ENCODE measurements at regions not wholly inside any gene's neighbourhood (a gene's known extent, or its start where the extent isn't known, plus 50 kb on each side); places are given as distances from the start of the nearest gene placed in this dataset.

GRCh38 chr14:51485733-51486132 lies 166.0 kb upstream of the FRMD6 start:
- Histone ChIP-seq H3K9me3 (ENCODE audit: insufficient read depth in 2 of 2, low read depth in 1 of 2, low read length in 1 of 2) (no peaks in the 10 kb centered on the region), H3K18ac (ENCODE audit: extremely low read depth, low read length) (no peak overlapping the region), H3K79me2 (ENCODE audit: control insufficient read depth in 1 of 2, insufficient read depth in 2 of 2, low read length in 2 of 2) (no peaks in the 10 kb centered on the region), H3K14ac (ENCODE audit: insufficient read length) (no peak overlapping the region), H4K20me1 (replicated peaks in 1 of 2; ENCODE audit: control insufficient read depth in 1 of 2, insufficient read depth in 2 of 2, low read length in 2 of 2) (no peaks in the 10 kb centered on the region), H3K4ac (replicated peaks; ENCODE audit: insufficient read length, low read depth, low read length) (no peak overlapping the region), H3K27me3 (replicated peaks in 1 of 4; ENCODE audit: control insufficient read depth in 3 of 4, extremely low read depth in 1 of 4, insufficient read depth in 3 of 4, low read length in 3 of 4) (no peaks in the 10 kb centered on the region), H3K23ac (ENCODE audit: insufficient read length) (no peak overlapping the region), H2BK20ac (ENCODE audit: low read length) (no peak overlapping the region), H2BK12ac (ENCODE audit: low read depth, low read length) (no peak overlapping the region), H3K36me3 (ENCODE audit: control insufficient read depth in 2 of 4, insufficient read depth in 4 of 4, low read length in 3 of 4) (no peaks in the 10 kb centered on the region), H3K56ac (replicated peaks; ENCODE audit: insufficient read length, low read depth, low read length) (no peak overlapping the region), H3K79me1 (ENCODE audit: low read depth, low read length) (no peaks in the 10 kb centered on the region), H3K4me1 (replicated peaks in 1 of 4; ENCODE audit: control insufficient read depth in 3 of 4, insufficient read depth in 4 of 4, low read length in 3 of 4) (no peaks in the 10 kb centered on the region), H2AFZ (ENCODE audit: low read length) (no peak overlapping the region), H3K4me3 (ENCODE audit: extremely low read depth in 1 of 4, insufficient read depth in 2 of 4, low read depth in 3 of 4, low read length in 4 of 4) (no peak overlapping the region), H4K8ac (ENCODE audit: extremely low read depth, insufficient read depth, low read length) (no peak overlapping the region), H3K27ac (ENCODE audit: low read depth, low read length) (no peak overlapping the region), H4K91ac (replicated peaks; ENCODE audit: insufficient read length, low read length) (no peak overlapping the region), H2BK5ac (ENCODE audit: low read depth, low read length) (no peak overlapping the region), H2BK15ac (ENCODE audit: low read length) (no peak overlapping the region), H3K4me2 (ENCODE audit: insufficient read depth in 1 of 2, low read depth in 2 of 2, low read length in 2 of 2) (no peak overlapping the region), H4K5ac (ENCODE audit: insufficient read length, low read depth, low read length) (no peak overlapping the region), H3K23me2 (ENCODE audit: low read depth, low read length) (no peaks in the 10 kb centered on the region; the same call in 1 of the 2 replicates), H2BK120ac (replicated peaks; ENCODE audit: low read depth, low read length) (no peak overlapping the region), H3K9ac (replicated peaks in 1 of 4; ENCODE audit: extremely low read depth in 1 of 4, low read depth in 3 of 4, low read length in 3 of 4) (no peak overlapping the region), H2AK5ac (ENCODE audit: low read depth, low read length) (no peak overlapping the region)
- WGBS, 2 experiments (ENCODE audit: extremely low coverage in 1 of 2, insufficient coverage in 1 of 2, insufficient read length in 1 of 2, insufficient replicate concordance in 2 of 2, low coverage in 1 of 2, low lambda C conversion rate in 2 of 2, missing lambda C conversion rate in 1 of 2) = 94% methylated on average over 8 of the region's 9 CpGs; no CpG with 5 or more reads in 1 of the 2 experiments
- no peak for DNase-seq (ENCODE audit: low read depth in 1 of 2, low spot score in 2 of 2)
- POLR2A ChIA-PET (ENCODE audit: partially characterized antibody) = no interaction called here
- CTCF ChIA-PET (ENCODE audit: partially characterized antibody) = no interaction called here
- TF ChIP-seq CTCF (IDR thresholded peaks at IDR 0.05; ENCODE audit: control extremely low read depth in 1 of 3, insufficient read depth in 1 of 3, low read depth in 1 of 3, low read length in 3 of 3) (no peak), SRF (IDR thresholded peaks at IDR 0.05; ENCODE audit: low read depth, low read length) (no peak), USF2 (IDR thresholded peaks at IDR 0.05; ENCODE audit: low read length) (no peak), ASH2L (IDR thresholded peaks at IDR 0.05; ENCODE audit: low read length) (no peak), RXRA (IDR thresholded peaks at IDR 0.05; ENCODE audit: insufficient read depth, low read depth, low read length) (no peak), GABPA (IDR thresholded peaks at IDR 0.05; ENCODE audit: borderline replicate concordance, insufficient read depth, low read length) (no peak), HDAC6 (IDR thresholded peaks at IDR 0.05; ENCODE audit: low read depth, low read length) (no peak), BRCA1 (IDR thresholded peaks at IDR 0.05; ENCODE audit: low read depth, low read length) (no peak), CEBPB (IDR thresholded peaks at IDR 0.05; ENCODE audit: low read depth, low read length) (no peak), BACH1 (IDR thresholded peaks at IDR 0.05; ENCODE audit: low read length) (no peak), NRF1 (IDR thresholded peaks at IDR 0.05; ENCODE audit: low read depth, low read length) (no peak)
- no peak for FAIRE-seq

All from H1 (cell line).